Fibroblast of lung (primary cell): ENCODE measurements at regions not wholly inside any gene's neighbourhood (a gene's known extent, or its start where the extent isn't known, plus 50 kb on each side); places are given as distances from the start of the nearest gene placed in this dataset.

Source experiments
- DNase-seq, 2 donors: peaks; one replicate each; pipeline versions ENCODE4 v3.0.0 to v3.0.0-alpha.2; 2010; ENCODE audit warnings: low read depth in 2 of 2
- H2AFZ ChIP-seq: 2 replicates; pipeline ENCODE4 v1.5.1; 2012; ENCODE audit warnings: low read length, control low read depth, inconsistent platforms
- H3K27ac ChIP-seq: 2 replicates; pipeline ENCODE4 v1.5.1; 2011; ENCODE audit warnings: low read length, control low read depth; ENCODE audit not compliant: insufficient read depth
- H3K27me3 ChIP-seq: 2 replicates; pipeline ENCODE4 v1.5.1; 2011; ENCODE audit warnings: mild to moderate bottlenecking, low read length; ENCODE audit not compliant: control insufficient read depth, insufficient read depth
- H3K36me3 ChIP-seq: 2 replicates; pipeline ENCODE4 v1.5.1; 2011; ENCODE audit warnings: low read length; ENCODE audit not compliant: control insufficient read depth, insufficient read depth
- H3K4me1 ChIP-seq: 2 replicates; pipeline ENCODE4 v1.5.1; 2011; ENCODE audit warnings: low read length; ENCODE audit not compliant: control insufficient read depth, insufficient read depth; ENCODE audit errors: extremely low read depth
- H3K4me2 ChIP-seq: 2 replicates; pipeline ENCODE4 v1.5.1; 2011; ENCODE audit warnings: low read length, control low read depth; ENCODE audit not compliant: insufficient read depth; ENCODE audit errors: extremely low read depth
- H3K4me3 ChIP-seq, 4 experiments: fragments of 200-600 bp in 1 of 4; sonication (generic) in 1 of 4; replicated peaks in 1 of 4; 2 replicates each; pipeline ENCODE4 v1.5.1; 2011 to 2016; ENCODE audit warnings: low read length in 4 of 4, low read depth in 3 of 4, mild to moderate bottlenecking in 3 of 4, control low read depth in 2 of 4, inconsistent platforms in 1 of 4, mixed read lengths in 1 of 4; ENCODE audit not compliant: insufficient read depth in 1 of 4; ENCODE audit errors: control extremely low read depth in 1 of 4
- H3K79me2 ChIP-seq: 2 replicates; pipeline ENCODE4 v1.5.1; 2012; ENCODE audit warnings: mild to moderate bottlenecking, low read length, inconsistent platforms; ENCODE audit not compliant: control insufficient read depth, insufficient read depth
- H3K9ac ChIP-seq: 2 replicates; pipeline ENCODE4 v1.5.1; 2011; ENCODE audit warnings: mild to moderate bottlenecking, low read length, control low read depth; ENCODE audit not compliant: insufficient read depth
- H3K9me3 ChIP-seq: 2 replicates; pipeline ENCODE4 v1.5.1; 2012; ENCODE audit warnings: low read depth, low read length; ENCODE audit not compliant: control insufficient read depth, insufficient read depth
- H4K20me1 ChIP-seq: 2 replicates; pipeline ENCODE4 v1.5.1; 2011; ENCODE audit warnings: low read length; ENCODE audit not compliant: control insufficient read depth, insufficient read depth; ENCODE audit errors: extremely low read depth
- EZH2 ChIP-seq: IDR thresholded peaks from 2 replicates; pipeline ENCODE4 v1.5.1; 2012; ENCODE audit warnings: low read length, control low read depth, mild to moderate bottlenecking; ENCODE audit errors: missing control alignments
- TF ChIP-seq, protein P1 (sequence below), 2 donors: IDR thresholded peaks in 1 of 2; conservative IDR thresholded peaks in 1 of 2; 1 replicate in 1 of 2; 2 replicates in 1 of 2; pipeline ENCODE4 v1.5.1; 2011 to 2012; ENCODE audit warnings: low read length in 2 of 2, control low read depth in 1 of 2, inconsistent platforms in 1 of 2, low read depth in 1 of 2, mild to moderate bottlenecking in 1 of 2

GRCh38 chr22:48192920-48193319 lies 1430.5 kb downstream of the TBC1D22A start:
- Histone ChIP-seq H3K27ac (no peak overlapping the region), H2AFZ (no peak overlapping the region), H3K36me3 (no peaks in the 10 kb centered on the region), H3K9ac (no peak overlapping the region), H3K27me3 (no peaks in the 10 kb centered on the region), H3K9me3 (no peaks in the 10 kb centered on the region), H4K20me1 (no peaks in the 10 kb centered on the region), H3K4me2 (no peak overlapping the region), H3K4me3 (no peak overlapping the region), H3K79me2 (no peaks in the 10 kb centered on the region), H3K4me1 (no peaks in the 10 kb centered on the region)
- no peak for DNase-seq
- TF ChIP-seq, protein P1, sequence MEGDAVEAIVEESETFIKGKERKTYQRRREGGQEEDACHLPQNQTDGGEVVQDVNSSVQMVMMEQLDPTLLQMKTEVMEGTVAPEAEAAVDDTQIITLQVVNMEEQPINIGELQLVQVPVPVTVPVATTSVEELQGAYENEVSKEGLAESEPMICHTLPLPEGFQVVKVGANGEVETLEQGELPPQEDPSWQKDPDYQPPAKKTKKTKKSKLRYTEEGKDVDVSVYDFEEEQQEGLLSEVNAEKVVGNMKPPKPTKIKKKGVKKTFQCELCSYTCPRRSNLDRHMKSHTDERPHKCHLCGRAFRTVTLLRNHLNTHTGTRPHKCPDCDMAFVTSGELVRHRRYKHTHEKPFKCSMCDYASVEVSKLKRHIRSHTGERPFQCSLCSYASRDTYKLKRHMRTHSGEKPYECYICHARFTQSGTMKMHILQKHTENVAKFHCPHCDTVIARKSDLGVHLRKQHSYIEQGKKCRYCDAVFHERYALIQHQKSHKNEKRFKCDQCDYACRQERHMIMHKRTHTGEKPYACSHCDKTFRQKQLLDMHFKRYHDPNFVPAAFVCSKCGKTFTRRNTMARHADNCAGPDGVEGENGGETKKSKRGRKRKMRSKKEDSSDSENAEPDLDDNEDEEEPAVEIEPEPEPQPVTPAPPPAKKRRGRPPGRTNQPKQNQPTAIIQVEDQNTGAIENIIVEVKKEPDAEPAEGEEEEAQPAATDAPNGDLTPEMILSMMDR (conservative IDR thresholded peaks at IDR 0.05 in 1 of 2, IDR thresholded peaks at IDR 0.05 in 1 of 2; ENCODE audit: low read depth in 1 of 2, low read length in 2 of 2) = no peak
- no peak for TF ChIP-seq EZH2

GRCh38 chr22:48192071-48192470 lies 1429.6 kb downstream of the TBC1D22A start:
- no peaks in the 10 kb centered on the region for H3K9me3 ChIP-seq
- DNase-seq = no peak
- no peak overlapping the region for H3K4me2 ChIP-seq
- H3K79me2 ChIP-seq = no peaks in the 10 kb centered on the region
- no peak overlapping the region for H3K4me3 ChIP-seq
- H3K4me1 ChIP-seq = no peaks in the 10 kb centered on the region
- H3K9ac ChIP-seq = no peak overlapping the region
- TF ChIP-seq EZH2 = no peak
- TF ChIP-seq, protein P1 (conservative IDR thresholded peaks at IDR 0.05 in 1 of 2, IDR thresholded peaks at IDR 0.05 in 1 of 2; ENCODE audit: low read depth in 1 of 2, low read length in 2 of 2) = no peak
- no peaks in the 10 kb centered on the region for H3K27me3 ChIP-seq
- H3K27ac ChIP-seq = no peak overlapping the region
- no peak overlapping the region for H2AFZ ChIP-seq
- no peaks in the 10 kb centered on the region for H4K20me1 ChIP-seq
- no peaks in the 10 kb centered on the region for H3K36me3 ChIP-seq

DNA sequence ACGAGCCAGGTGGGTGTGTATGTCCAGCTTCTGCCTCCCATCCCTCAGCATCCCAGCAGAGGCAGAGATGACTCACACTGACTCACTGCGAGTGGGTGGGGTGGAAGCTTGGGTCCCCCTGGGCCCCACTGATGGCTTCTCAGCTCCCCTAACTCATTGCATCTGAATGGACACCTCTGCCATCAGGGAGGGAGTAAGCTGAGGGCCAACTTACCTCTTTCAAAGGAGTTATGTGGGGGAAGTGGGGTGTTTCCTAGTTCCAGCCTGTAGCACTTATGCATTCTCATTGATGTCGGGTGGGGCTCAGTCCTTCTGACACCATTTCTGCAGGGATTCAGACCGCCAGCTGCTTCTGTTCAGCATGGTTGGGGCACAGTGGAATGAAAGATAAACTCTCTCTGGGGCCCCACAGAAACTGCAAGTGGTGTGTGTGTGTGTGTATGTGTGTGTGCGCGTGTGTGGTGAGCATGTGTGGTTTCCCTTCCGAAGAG lies 1425.8 kb downstream of the TBC1D22A start:
- H3K27me3 ChIP-seq = no peaks in the 10 kb centered on the region
- TF ChIP-seq, protein P1 (conservative IDR thresholded peaks at IDR 0.05 in 1 of 2, IDR thresholded peaks at IDR 0.05 in 1 of 2; ENCODE audit: low read depth in 1 of 2, low read length in 2 of 2) = no peak
- no peak for TF ChIP-seq EZH2
- H3K79me2 ChIP-seq = no peaks in the 10 kb centered on the region
- H3K27ac ChIP-seq = no peak overlapping the region
- no peaks in the 10 kb centered on the region for H3K9me3 ChIP-seq
- no peaks in the 10 kb centered on the region for H3K36me3 ChIP-seq
- H3K9ac ChIP-seq = no peak overlapping the region
- DNase-seq = peak in 1 of 2 donors; percentile 17
- no peak overlapping the region for H2AFZ ChIP-seq
- H3K4me3 ChIP-seq = no peak overlapping the region
- H3K4me2 ChIP-seq = no peak overlapping the region
- no peaks in the 10 kb centered on the region for H4K20me1 ChIP-seq
- H3K4me1 ChIP-seq = no peaks in the 10 kb centered on the region
